ENCODE measurements at regions not wholly inside any gene's neighbourhood (a gene's known extent, or its start where the extent isn't known, plus 50 kb on each side); places are given as distances from the start of the nearest gene placed in this dataset.

DNA sequence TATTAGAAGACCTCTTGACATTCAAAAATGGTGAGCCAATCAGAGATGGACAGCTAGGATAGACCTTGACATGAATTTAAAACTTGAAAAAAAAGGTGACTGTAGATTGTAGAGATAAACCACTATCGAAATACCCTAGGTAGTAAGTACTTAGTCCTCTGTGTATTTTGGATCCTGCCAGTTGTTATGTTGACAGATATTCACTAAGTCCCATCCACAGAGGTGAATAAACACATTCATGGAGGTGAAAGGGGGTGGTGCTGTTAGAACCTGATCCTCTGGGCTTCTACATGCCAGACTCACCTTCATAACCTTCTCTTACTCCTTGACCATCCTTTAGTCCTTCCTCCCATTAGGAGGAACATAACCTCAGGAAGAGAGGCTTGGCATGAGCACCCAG is 72.3 kb downstream of the OTX2 start:
- WGBS, 2 donors: 75 to 83% methylated on average over 1 of the region's 1 CpG
- no peak for DNase-seq
- Histone ChIP-seq H3K4me1 (no peaks in the 10 kb centered on the region), H3K4me3 (no peak overlapping the region), H3K27me3 (peaks cover 0 to 26% (median 13%) of the 10 kb centered on the region in 7 donors), H3K9me3 (no peaks in the 10 kb centered on the region), H3K36me3 (no peaks in the 10 kb centered on the region), H3K27ac (no peak overlapping the region)
- ATAC-seq: no peak
- intact Hi-C loops (cut with DNase I): no loop called here
- TF ChIP-seq, protein P1, sequence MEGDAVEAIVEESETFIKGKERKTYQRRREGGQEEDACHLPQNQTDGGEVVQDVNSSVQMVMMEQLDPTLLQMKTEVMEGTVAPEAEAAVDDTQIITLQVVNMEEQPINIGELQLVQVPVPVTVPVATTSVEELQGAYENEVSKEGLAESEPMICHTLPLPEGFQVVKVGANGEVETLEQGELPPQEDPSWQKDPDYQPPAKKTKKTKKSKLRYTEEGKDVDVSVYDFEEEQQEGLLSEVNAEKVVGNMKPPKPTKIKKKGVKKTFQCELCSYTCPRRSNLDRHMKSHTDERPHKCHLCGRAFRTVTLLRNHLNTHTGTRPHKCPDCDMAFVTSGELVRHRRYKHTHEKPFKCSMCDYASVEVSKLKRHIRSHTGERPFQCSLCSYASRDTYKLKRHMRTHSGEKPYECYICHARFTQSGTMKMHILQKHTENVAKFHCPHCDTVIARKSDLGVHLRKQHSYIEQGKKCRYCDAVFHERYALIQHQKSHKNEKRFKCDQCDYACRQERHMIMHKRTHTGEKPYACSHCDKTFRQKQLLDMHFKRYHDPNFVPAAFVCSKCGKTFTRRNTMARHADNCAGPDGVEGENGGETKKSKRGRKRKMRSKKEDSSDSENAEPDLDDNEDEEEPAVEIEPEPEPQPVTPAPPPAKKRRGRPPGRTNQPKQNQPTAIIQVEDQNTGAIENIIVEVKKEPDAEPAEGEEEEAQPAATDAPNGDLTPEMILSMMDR (IDR thresholded peaks at IDR 0.05): no peak

GRCh38 chr14:56733396-56733795 is 76.9 kb downstream of the OTX2 start:
- Histone ChIP-seq H3K4me1 (no peaks in the 10 kb centered on the region), H3K27me3 (peaks cover 0 to 60% (median 44%) of the 10 kb centered on the region in 7 donors), H3K4me3 (no peak overlapping the region), H3K9me3 (no peaks in the 10 kb centered on the region), H3K27ac (no peak overlapping the region), H3K36me3 (no peaks in the 10 kb centered on the region)
- WGBS, 2 donors: 31 to 32% methylated on average over 7 of the region's 7 CpGs
- ATAC-seq (no peak), DNase-seq (no peak)
- TF ChIP-seq, protein P1 (IDR thresholded peaks at IDR 0.05): no peak
- intact Hi-C loops (cut with DNase I): no loop called here

DNA sequence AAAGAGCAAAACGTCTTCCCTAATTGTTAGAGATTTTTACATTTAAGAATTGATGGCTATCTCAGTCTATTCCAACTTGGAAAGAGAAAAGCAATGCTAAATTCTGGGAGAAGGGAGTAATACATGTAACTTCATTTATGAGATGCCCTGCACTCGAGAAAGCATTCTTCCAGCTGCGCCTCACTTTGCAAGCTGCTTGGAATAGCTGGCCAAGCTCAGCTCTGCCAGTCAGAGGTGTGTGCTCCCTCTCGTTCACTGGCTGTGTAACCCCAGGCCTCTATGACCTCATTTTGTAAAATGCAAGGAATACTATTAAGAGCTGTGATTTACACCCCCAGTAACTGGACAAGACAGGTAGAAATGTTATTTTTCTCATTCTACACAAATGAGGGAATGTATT is 79.1 kb downstream of the OTX2 start:
- intact Hi-C loops (cut with DNase I): no loop called here
- 28 to 30% methylated on average over 4 of the region's 4 CpGs for WGBS, 2 donors
- TF ChIP-seq, protein P1 (IDR thresholded peaks at IDR 0.05): no peak

DNA sequence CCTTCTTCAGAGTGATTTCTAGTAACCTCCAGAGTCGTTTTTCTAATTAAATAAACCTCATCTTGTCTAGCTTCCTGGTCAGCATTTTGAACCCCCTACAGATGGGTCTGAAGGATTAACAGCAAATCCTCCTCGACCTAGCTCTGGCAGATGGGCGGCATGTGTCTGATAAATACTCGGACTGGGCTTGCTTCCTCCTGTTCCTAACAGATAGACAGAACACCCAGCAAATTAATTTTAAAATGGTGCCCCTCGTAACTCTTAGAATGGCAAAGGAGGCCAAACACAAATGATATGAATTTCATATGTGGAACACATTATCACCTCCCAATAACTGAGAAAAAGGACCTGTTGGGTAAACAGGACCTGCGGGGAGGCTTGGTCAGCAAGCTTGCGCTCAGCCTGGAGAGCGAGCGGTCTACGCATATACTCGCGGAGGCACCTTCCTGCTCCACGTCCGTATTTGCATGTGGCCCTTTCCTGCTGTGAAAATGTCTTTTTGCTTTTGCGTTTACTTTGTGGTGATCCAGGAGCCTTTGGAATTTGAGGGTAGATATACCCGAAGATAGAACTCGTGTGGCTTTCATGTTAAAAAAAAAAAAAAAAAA is 79.6 kb downstream of the OTX2 start:
- H3K36me3 ChIP-seq: no peaks in the 10 kb centered on the region
- peak overlapping the region in 2 of 10 donors; percentile 0 to 13 for H3K4me3 ChIP-seq
- no peaks in the 10 kb centered on the region for H3K9me3 ChIP-seq
- intact Hi-C loops (cut with DNase I): no loop called here
- H3K27me3 ChIP-seq: peaks cover 0 to 70% (median 50%) of the 10 kb centered on the region in 7 donors
- WGBS, 2 donors: 6 to 8% methylated on average over 17 of the region's 17 CpGs
- TF ChIP-seq, protein P1 (IDR thresholded peaks at IDR 0.05): no peak
- DNase-seq (no peak), ATAC-seq (no peak)
- H3K27ac ChIP-seq: no peak overlapping the region
- H3K4me1 ChIP-seq: no peaks in the 10 kb centered on the region

More for the DNA sequence above, 79.1 kb downstream of the OTX2 start:
- DNase-seq (no peak), ATAC-seq (no peak)
- Histone ChIP-seq H3K4me3 (no peak overlapping the region), H3K27me3 (peaks cover 0 to 70% (median 50%) of the 10 kb centered on the region in 7 donors), H3K27ac (no peak overlapping the region), H3K4me1 (no peaks in the 10 kb centered on the region), H3K36me3 (no peaks in the 10 kb centered on the region), H3K9me3 (no peaks in the 10 kb centered on the region)

Data from heart right ventricle (tissue), 16 donors.